ENCODE measurements at regions not wholly inside any gene's neighbourhood (a gene's known extent, or its start where the extent isn't known, plus 50 kb on each side); places are given as distances from the start of the nearest gene placed in this dataset.

DNA sequence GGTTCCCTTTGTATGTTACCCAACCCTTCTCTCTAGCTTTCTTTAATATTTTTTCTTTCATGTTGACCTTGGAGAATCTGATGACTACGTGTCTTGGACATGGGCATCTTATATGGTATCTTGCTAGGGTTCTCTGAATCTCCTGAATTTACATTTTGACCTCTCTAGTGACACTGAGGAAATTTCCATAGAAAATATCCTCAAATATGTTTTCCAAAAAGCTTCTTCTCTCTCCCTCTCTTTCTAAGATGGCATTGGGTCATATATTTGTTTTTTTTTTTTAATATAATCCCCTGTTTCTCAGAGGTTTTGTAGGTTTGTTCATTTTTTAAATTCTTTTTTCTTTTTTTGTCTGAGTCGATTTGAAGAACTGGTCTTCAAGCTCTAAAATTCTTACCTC is 184.0 kb upstream of the TMC3 start:
- TF ChIP-seq, protein P1, sequence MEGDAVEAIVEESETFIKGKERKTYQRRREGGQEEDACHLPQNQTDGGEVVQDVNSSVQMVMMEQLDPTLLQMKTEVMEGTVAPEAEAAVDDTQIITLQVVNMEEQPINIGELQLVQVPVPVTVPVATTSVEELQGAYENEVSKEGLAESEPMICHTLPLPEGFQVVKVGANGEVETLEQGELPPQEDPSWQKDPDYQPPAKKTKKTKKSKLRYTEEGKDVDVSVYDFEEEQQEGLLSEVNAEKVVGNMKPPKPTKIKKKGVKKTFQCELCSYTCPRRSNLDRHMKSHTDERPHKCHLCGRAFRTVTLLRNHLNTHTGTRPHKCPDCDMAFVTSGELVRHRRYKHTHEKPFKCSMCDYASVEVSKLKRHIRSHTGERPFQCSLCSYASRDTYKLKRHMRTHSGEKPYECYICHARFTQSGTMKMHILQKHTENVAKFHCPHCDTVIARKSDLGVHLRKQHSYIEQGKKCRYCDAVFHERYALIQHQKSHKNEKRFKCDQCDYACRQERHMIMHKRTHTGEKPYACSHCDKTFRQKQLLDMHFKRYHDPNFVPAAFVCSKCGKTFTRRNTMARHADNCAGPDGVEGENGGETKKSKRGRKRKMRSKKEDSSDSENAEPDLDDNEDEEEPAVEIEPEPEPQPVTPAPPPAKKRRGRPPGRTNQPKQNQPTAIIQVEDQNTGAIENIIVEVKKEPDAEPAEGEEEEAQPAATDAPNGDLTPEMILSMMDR (IDR thresholded peaks at IDR 0.05; ENCODE audit: borderline replicate concordance, extremely low read depth, low read length, poor library complexity, severe bottlenecking): no peak
- no peak for TF ChIP-seq EZH2 (IDR thresholded peaks at IDR 0.05; ENCODE audit: borderline replicate concordance, low read depth, low read length, severe bottlenecking)

Measured in DND-41 (cell line).